CD4-positive, alpha-beta T cell (primary cell): ENCODE measurements at regions not wholly inside any gene's neighbourhood (a gene's known extent, or its start where the extent isn't known, plus 50 kb on each side); places are given as distances from the start of the nearest gene placed in this dataset.

Experiments
- ATAC-seq: fragments of 200-7000 bp; cut with Tn5 transposase; one replicate; pipeline ENCODE4 v1.10.0; 2022; ENCODE audit warnings: mild to moderate bottlenecking; ENCODE audit not compliant: poor library complexity
- CTCF ChIA-PET: fragments of 350-600 bp; sonication (Branson Sonifier 250); formaldehyde crosslinking; loops from one replicate; lab custom pipeline; 2021; ENCODE audit warnings: antibody characterized with exemption, inconsistent platforms; lab: Charles Lee
- POLR2A ChIA-PET: fragments of 350-600 bp; sonication (Branson Sonifier 250); formaldehyde crosslinking; loops from one replicate; lab custom pipeline; 2021; ENCODE audit warnings: antibody characterized with exemption, inconsistent platforms; lab: Charles Lee
- DNase-seq, 14 experiments: peaks; one replicate each; pipeline ENCODE4 v3.0.0-alpha.2; 2013 to 2020; ENCODE audit warnings: mixed read lengths in 2 of 14
- H3K27ac ChIP-seq, 2 donors: one replicate each; pipeline versions ENCODE4 v1.5.1 to v1.7.0; 2013; ENCODE audit warnings: low read length in 2 of 2, low read depth in 1 of 2, mild to moderate bottlenecking in 1 of 2
- H3K27me3 ChIP-seq, 2 experiments: 1 replicate in 1 of 2; 2 replicates in 1 of 2; pipeline versions ENCODE4 v1.6.1 to v1.7.0; 2013; ENCODE audit warnings: low read length in 2 of 2, control low read depth in 1 of 2, mild to moderate bottlenecking in 1 of 2, moderate library complexity in 1 of 2; ENCODE audit not compliant: insufficient read depth in 2 of 2, control insufficient read depth in 1 of 2
- H3K36me3 ChIP-seq: one replicate; pipeline ENCODE4 v1.6.1; 2013; ENCODE audit warnings: low read length, control low read depth; ENCODE audit not compliant: insufficient read depth
- H3K4me1 ChIP-seq: one replicate; pipeline ENCODE4 v1.6.1; 2013; ENCODE audit warnings: low read length, control low read depth; ENCODE audit not compliant: insufficient read depth
- H3K4me3 ChIP-seq: one replicate; pipeline ENCODE4 v1.5.1; 2013; ENCODE audit warnings: mild to moderate bottlenecking, low read length, moderate library complexity
- H3K9me3 ChIP-seq, 2 experiments: 1 replicate in 1 of 2; 2 replicates in 1 of 2; pipeline versions ENCODE4 v1.6.1 to v1.7.0; 2013; ENCODE audit warnings: low read length in 2 of 2, mild to moderate bottlenecking in 2 of 2, control low read depth in 1 of 2, moderate library complexity in 1 of 2; ENCODE audit not compliant: control insufficient read depth in 1 of 2, insufficient read depth in 1 of 2
- H3K27ac Mint-ChIP-seq: one replicate; pipeline ENCODE4 v1.8.0; 2020; ENCODE audit warnings: mixed read lengths
- H3K27me3 Mint-ChIP-seq: one replicate; pipeline ENCODE4 v1.8.0; 2021; ENCODE audit warnings: mixed read lengths
- H3K36me3 Mint-ChIP-seq: one replicate; pipeline ENCODE4 v1.8.0; 2021; ENCODE audit warnings: low read depth, mixed read lengths
- H3K4me1 Mint-ChIP-seq: one replicate; pipeline ENCODE4 v1.8.0; 2021; ENCODE audit warnings: low read depth, mixed read lengths
- H3K4me3 Mint-ChIP-seq: one replicate; pipeline ENCODE4 v1.8.0; 2020; ENCODE audit warnings: mild to moderate bottlenecking, mixed read lengths
- H3K9me3 Mint-ChIP-seq: one replicate; pipeline ENCODE4 v1.8.0; 2020; ENCODE audit warnings: mixed read lengths
- intact Hi-C, 2 experiments: fragments of 100-400 bp; cut with DNase I in 1 of 2; cut with micrococcal nuclease in 1 of 2; formaldehyde crosslinking; loops; one replicate each; pipeline versions ENCODE4 v1.15.1 to v1.9.0; 2023 to 2025; cut with DNase I, micrococcal nuclease
- TF ChIP-seq, protein P1 (sequence below): fragments of 200-600 bp; IDR thresholded peaks from one replicate; pipeline ENCODE4 v1.8.0; 2022; ENCODE audit warnings: antibody characterized with exemption, mild to moderate bottlenecking

- Mint-ChIP-seq H3K4me1 (no peaks in the 10 kb centered on the region), H3K27me3 (no peaks in the 10 kb centered on the region), H3K27ac (no peak overlapping the region), H3K4me3 (no peak overlapping the region), H3K36me3 (no peaks in the 10 kb centered on the region), H3K9me3 (no peaks in the 10 kb centered on the region)
- POLR2A ChIA-PET: no interaction called here
- no peaks in the 10 kb centered on the region for H3K27me3 ChIP-seq
- ATAC-seq (no peak), DNase-seq (no peak)
- H3K27ac ChIP-seq: no peak overlapping the region
- TF ChIP-seq, protein P1, sequence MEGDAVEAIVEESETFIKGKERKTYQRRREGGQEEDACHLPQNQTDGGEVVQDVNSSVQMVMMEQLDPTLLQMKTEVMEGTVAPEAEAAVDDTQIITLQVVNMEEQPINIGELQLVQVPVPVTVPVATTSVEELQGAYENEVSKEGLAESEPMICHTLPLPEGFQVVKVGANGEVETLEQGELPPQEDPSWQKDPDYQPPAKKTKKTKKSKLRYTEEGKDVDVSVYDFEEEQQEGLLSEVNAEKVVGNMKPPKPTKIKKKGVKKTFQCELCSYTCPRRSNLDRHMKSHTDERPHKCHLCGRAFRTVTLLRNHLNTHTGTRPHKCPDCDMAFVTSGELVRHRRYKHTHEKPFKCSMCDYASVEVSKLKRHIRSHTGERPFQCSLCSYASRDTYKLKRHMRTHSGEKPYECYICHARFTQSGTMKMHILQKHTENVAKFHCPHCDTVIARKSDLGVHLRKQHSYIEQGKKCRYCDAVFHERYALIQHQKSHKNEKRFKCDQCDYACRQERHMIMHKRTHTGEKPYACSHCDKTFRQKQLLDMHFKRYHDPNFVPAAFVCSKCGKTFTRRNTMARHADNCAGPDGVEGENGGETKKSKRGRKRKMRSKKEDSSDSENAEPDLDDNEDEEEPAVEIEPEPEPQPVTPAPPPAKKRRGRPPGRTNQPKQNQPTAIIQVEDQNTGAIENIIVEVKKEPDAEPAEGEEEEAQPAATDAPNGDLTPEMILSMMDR: no peak
- no peak overlapping the region for H3K4me3 ChIP-seq
- H3K9me3 ChIP-seq: no peaks in the 10 kb centered on the region
- no peaks in the 10 kb centered on the region for H3K36me3 ChIP-seq
- CTCF ChIA-PET: interaction anchor here (0.5 to 0.6 kb wide), 2 partner anchors 53 to 1805 kb away, joined by 4 to 6 read pairs; no protein-coding TSS in a partner anchor
- H3K4me1 ChIP-seq: no peaks in the 10 kb centered on the region
- intact Hi-C loops: no loop called here
Observed at GRCh38 chrX:26845056-26845455, 618.1 kb downstream of the PPP4R3C start.

- H3K27ac Mint-ChIP-seq: no peak overlapping the region
- ATAC-seq (no peak), DNase-seq (no peak)
- H3K27me3 Mint-ChIP-seq: no peaks in the 10 kb centered on the region
- intact Hi-C loops: no loop called here
- Histone ChIP-seq H3K4me1 (no peaks in the 10 kb centered on the region), H3K27me3 (no peaks in the 10 kb centered on the region), H3K9me3 (peaks cover 0 to 7% of the 10 kb centered on the region in 2 experiments), H3K4me3 (no peak overlapping the region), H3K36me3 (no peaks in the 10 kb centered on the region), H3K27ac (no peak overlapping the region)
- H3K9me3 Mint-ChIP-seq: no peaks in the 10 kb centered on the region
- no peak overlapping the region for H3K4me3 Mint-ChIP-seq
- CTCF ChIA-PET: no interaction called here
- H3K4me1 Mint-ChIP-seq: no peaks in the 10 kb centered on the region
- POLR2A ChIA-PET: no interaction called here
- H3K36me3 Mint-ChIP-seq: no peaks in the 10 kb centered on the region
- TF ChIP-seq, protein P1: no peak
Observed at GRCh38 chrX:26822448-26822847, 606.5 kb downstream of the MAGEB5 start.

DNA sequence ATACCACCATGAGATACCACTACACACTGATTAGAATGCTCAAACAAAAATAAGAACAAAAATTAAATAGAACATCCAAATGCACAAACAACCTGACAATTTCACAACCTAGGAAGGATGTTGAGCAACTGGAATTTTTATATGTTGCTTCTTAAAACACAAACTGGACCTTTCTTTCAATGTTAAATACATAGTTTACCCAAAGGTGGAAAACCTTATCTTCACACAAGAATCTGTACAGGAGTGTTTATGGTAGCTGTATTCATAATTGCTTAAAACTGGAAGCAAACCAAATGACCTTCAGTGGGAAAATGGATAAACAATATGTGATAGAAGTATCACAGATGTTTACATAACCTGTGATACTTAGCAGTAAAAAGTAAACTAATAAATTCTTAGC lies 573.8 kb downstream of the MAGEB5 start:
- H3K27ac Mint-ChIP-seq: no peak overlapping the region
- CTCF ChIA-PET: no interaction called here
- no peaks in the 10 kb centered on the region for H3K36me3 Mint-ChIP-seq
- no peak overlapping the region for H3K4me3 Mint-ChIP-seq
- POLR2A ChIA-PET: no interaction called here
- Histone ChIP-seq H3K27ac (no peak overlapping the region), H3K27me3 (no peaks in the 10 kb centered on the region), H3K36me3 (no peaks in the 10 kb centered on the region), H3K9me3 (no peaks in the 10 kb centered on the region), H3K4me3 (no peak overlapping the region), H3K4me1 (no peaks in the 10 kb centered on the region)
- ATAC-seq (no peak), DNase-seq (no peak)
- no peaks in the 10 kb centered on the region for H3K4me1 Mint-ChIP-seq
- no peaks in the 10 kb centered on the region for H3K27me3 Mint-ChIP-seq
- TF ChIP-seq, protein P1: no peak
- intact Hi-C loops: no loop called here
- no peaks in the 10 kb centered on the region for H3K9me3 Mint-ChIP-seq
